ENCODE measurements at regions not wholly inside any gene's neighbourhood (a gene's known extent, or its start where the extent isn't known, plus 50 kb on each side); places are given as distances from the start of the nearest gene placed in this dataset.

DNA sequence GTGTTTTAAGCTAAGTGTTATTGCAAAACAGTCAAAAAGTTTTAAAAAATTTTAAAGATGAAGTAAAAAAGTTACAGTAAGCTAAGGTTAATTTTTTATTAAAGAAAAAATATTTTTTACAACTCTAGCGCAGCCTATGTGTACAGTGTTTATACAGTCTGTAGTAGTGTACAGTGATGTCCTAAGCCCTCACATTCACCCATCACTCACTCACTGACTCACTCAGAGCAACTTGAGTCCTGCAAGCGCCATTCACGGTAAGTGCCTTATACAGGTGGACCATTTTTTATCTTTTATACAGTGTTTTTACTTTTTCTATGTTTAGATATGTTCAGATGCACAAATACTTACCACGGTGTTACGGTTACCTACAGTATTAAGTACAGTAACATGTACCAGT is 83.4 kb upstream of the STMND1 start:
- DNase-seq (ENCODE audit: extremely low spot score, unreplicated experiment) = no peak
- Mint-ChIP-seq H3K4me1 (ENCODE audit: unreplicated experiment) (peaks cover 5% of the 10 kb centered on the region), H3K36me3 (no peaks in the 10 kb centered on the region), H3K27ac (no peak overlapping the region), H3K27me3 (no peaks in the 10 kb centered on the region), H3K9me3 (peaks cover 6% of the 10 kb centered on the region), H3K4me3 (no peak overlapping the region)
- TF ChIP-seq, protein P1, sequence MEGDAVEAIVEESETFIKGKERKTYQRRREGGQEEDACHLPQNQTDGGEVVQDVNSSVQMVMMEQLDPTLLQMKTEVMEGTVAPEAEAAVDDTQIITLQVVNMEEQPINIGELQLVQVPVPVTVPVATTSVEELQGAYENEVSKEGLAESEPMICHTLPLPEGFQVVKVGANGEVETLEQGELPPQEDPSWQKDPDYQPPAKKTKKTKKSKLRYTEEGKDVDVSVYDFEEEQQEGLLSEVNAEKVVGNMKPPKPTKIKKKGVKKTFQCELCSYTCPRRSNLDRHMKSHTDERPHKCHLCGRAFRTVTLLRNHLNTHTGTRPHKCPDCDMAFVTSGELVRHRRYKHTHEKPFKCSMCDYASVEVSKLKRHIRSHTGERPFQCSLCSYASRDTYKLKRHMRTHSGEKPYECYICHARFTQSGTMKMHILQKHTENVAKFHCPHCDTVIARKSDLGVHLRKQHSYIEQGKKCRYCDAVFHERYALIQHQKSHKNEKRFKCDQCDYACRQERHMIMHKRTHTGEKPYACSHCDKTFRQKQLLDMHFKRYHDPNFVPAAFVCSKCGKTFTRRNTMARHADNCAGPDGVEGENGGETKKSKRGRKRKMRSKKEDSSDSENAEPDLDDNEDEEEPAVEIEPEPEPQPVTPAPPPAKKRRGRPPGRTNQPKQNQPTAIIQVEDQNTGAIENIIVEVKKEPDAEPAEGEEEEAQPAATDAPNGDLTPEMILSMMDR (conservative IDR thresholded peaks at IDR 0.05) = no peak

DNA sequence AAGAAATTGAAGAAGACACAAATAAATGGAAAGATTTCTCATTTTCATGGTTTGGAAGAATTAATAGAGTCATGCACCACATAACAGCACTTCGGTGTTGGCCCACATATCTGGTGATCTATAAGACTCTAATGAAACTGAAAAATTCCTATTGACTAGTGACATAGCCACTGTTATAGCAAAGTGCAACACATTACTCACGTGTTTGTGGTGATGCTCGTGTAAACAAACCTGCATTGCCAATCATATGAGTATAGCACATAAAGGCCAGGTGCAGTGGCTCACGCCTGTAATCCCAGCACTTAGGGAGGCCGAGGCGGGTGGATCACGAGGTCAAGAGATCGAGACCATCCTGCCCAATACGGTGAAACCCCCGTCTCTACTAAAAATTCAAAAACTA is 84.4 kb upstream of the STMND1 start:
- Mint-ChIP-seq H3K27ac (no peak overlapping the region), H3K9me3 (peaks cover 6% of the 10 kb centered on the region), H3K4me3 (no peak overlapping the region), H3K27me3 (no peaks in the 10 kb centered on the region), H3K4me1 (ENCODE audit: unreplicated experiment) (peaks cover 5% of the 10 kb centered on the region), H3K36me3 (no peaks in the 10 kb centered on the region)
- DNase-seq (ENCODE audit: extremely low spot score, unreplicated experiment) = no peak
- TF ChIP-seq, protein P1 (conservative IDR thresholded peaks at IDR 0.05) = no peak

- Mint-ChIP-seq H3K27me3 (no peaks in the 10 kb centered on the region), H3K36me3 (no peaks in the 10 kb centered on the region), H3K9me3 (peaks cover 6% of the 10 kb centered on the region), H3K4me3 (peak overlapping the region; percentile 10), H3K27ac (no peak overlapping the region), H3K4me1 (ENCODE audit: unreplicated experiment) (peaks cover 5% of the 10 kb centered on the region)
- TF ChIP-seq, protein P1 (conservative IDR thresholded peaks at IDR 0.05) = no peak
- no peak for DNase-seq (ENCODE audit: extremely low spot score, unreplicated experiment)
Measured at GRCh38 chr6:17015551-17016381, 86.1 kb upstream of the STMND1 start.

- Mint-ChIP-seq H3K4me1 (ENCODE audit: unreplicated experiment) (peaks cover 5% of the 10 kb centered on the region), H3K36me3 (no peaks in the 10 kb centered on the region), H3K9me3 (peaks cover 6% of the 10 kb centered on the region), H3K27me3 (no peaks in the 10 kb centered on the region), H3K27ac (no peak overlapping the region), H3K4me3 (peak overlapping the region; percentile 10)
- TF ChIP-seq, protein P1 (conservative IDR thresholded peaks at IDR 0.05) = no peak
- DNase-seq (ENCODE audit: extremely low spot score, unreplicated experiment) = no peak
Measured at GRCh38 chr6:17015144-17015543, 86.7 kb upstream of the STMND1 start.

- TF ChIP-seq, protein P1 (conservative IDR thresholded peaks at IDR 0.05) = no peak
Measured at GRCh38 chr6:17013701-17014100, 88.1 kb upstream of the STMND1 start.

More at GRCh38 chr6:17013701-17014100, 88.1 kb upstream of the STMND1 start:
- peaks cover 6% of the 10 kb centered on the region for H3K9me3 Mint-ChIP-seq
- H3K4me1 Mint-ChIP-seq (ENCODE audit: unreplicated experiment) = peaks cover 5% of the 10 kb centered on the region
- no peak overlapping the region for H3K27ac Mint-ChIP-seq
- H3K27me3 Mint-ChIP-seq = no peaks in the 10 kb centered on the region
- no peaks in the 10 kb centered on the region for H3K36me3 Mint-ChIP-seq
- H3K4me3 Mint-ChIP-seq = no peak overlapping the region
- DNase-seq (ENCODE audit: extremely low spot score, unreplicated experiment) = no peak

All from type B pancreatic cell (in vitro differentiated cells).